ENCODE measurements at regions not wholly inside any gene's neighbourhood (a gene's known extent, or its start where the extent isn't known, plus 50 kb on each side); places are given as distances from the start of the nearest gene placed in this dataset.

- in situ Hi-C loops (cut with HindIII; ENCODE audit: low sequenced_read_pairs) = no loop called here
Measured at GRCh38 chr18:40993363-40993762, 961.7 kb upstream of the PIK3C3 start.

GRCh38 chr18:40987581-40987980, 967.5 kb upstream of the PIK3C3 start:
- in situ Hi-C loops (cut with HindIII; ENCODE audit: low sequenced_read_pairs) = no loop called here

- in situ Hi-C loops (cut with HindIII; ENCODE audit: low sequenced_read_pairs) = no loop called here
Measured at GRCh38 chr18:40985436-40985835, 969.6 kb upstream of the PIK3C3 start.

GRCh38 chr18:40984856-40985255, 970.2 kb upstream of the PIK3C3 start:
- in situ Hi-C loops (cut with HindIII; ENCODE audit: low sequenced_read_pairs) = no loop called here

- in situ Hi-C loops (cut with HindIII; ENCODE audit: low sequenced_read_pairs) = no loop called here
Measured at GRCh38 chr18:40983835-40984234, 971.2 kb upstream of the PIK3C3 start.

- in situ Hi-C loops (cut with HindIII; ENCODE audit: low sequenced_read_pairs) = no loop called here
Measured at GRCh38 chr18:40980171-40980570, 974.9 kb upstream of the PIK3C3 start.

GRCh38 chr18:40976050-40976449, 979.0 kb upstream of the PIK3C3 start:
- in situ Hi-C loops (cut with HindIII; ENCODE audit: low sequenced_read_pairs) = no loop called here

- in situ Hi-C loops (cut with HindIII; ENCODE audit: low sequenced_read_pairs) = no loop called here
Measured at GRCh38 chr18:40974448-40974847, 980.6 kb upstream of the PIK3C3 start.

GRCh38 chr18:40962784-40963183, 992.2 kb upstream of the PIK3C3 start:
- in situ Hi-C loops (cut with HindIII; ENCODE audit: low sequenced_read_pairs) = no loop called here

GRCh38 chr18:40957533-40958070, 997.4 kb upstream of the PIK3C3 start:
- in situ Hi-C loops (cut with HindIII; ENCODE audit: low sequenced_read_pairs) = no loop called here

GRCh38 chr18:40956213-40956612, 998.8 kb upstream of the PIK3C3 start:
- in situ Hi-C loops (cut with HindIII; ENCODE audit: low sequenced_read_pairs) = no loop called here

GRCh38 chr18:40955351-40955750, 999.7 kb upstream of the PIK3C3 start:
- in situ Hi-C loops (cut with HindIII; ENCODE audit: low sequenced_read_pairs) = no loop called here

GRCh38 chr18:40949114-40949950, 1005.7 kb upstream of the PIK3C3 start:
- in situ Hi-C loops (cut with HindIII; ENCODE audit: low sequenced_read_pairs) = no loop called here

GRCh38 chr18:40944576-40944975, 1010.5 kb upstream of the PIK3C3 start:
- in situ Hi-C loops (cut with HindIII; ENCODE audit: low sequenced_read_pairs) = no loop called here

- in situ Hi-C loops (cut with HindIII; ENCODE audit: low sequenced_read_pairs) = no loop called here
Measured at GRCh38 chr18:40939656-40940515, 1015.1 kb upstream of the PIK3C3 start.

GRCh38 chr18:40938615-40939014, 1016.4 kb upstream of the PIK3C3 start:
- in situ Hi-C loops (cut with HindIII; ENCODE audit: low sequenced_read_pairs) = no loop called here

- in situ Hi-C loops (cut with HindIII; ENCODE audit: low sequenced_read_pairs) = no loop called here
Measured at GRCh38 chr18:40937386-40937785, 1017.6 kb upstream of the PIK3C3 start.

GRCh38 chr18:40935423-40935822, 1019.6 kb upstream of the PIK3C3 start:
- in situ Hi-C loops (cut with HindIII; ENCODE audit: low sequenced_read_pairs) = no loop called here

- in situ Hi-C loops (cut with HindIII; ENCODE audit: low sequenced_read_pairs) = no loop called here
Measured at GRCh38 chr18:40932862-40933261, 1022.2 kb upstream of the PIK3C3 start.

- in situ Hi-C loops (cut with HindIII; ENCODE audit: low sequenced_read_pairs) = no loop called here
Measured at GRCh38 chr18:40930211-40930882, 1024.7 kb upstream of the PIK3C3 start.

- in situ Hi-C loops (cut with HindIII; ENCODE audit: low sequenced_read_pairs) = no loop called here
Measured at GRCh38 chr18:40929399-40929798, 1025.6 kb upstream of the PIK3C3 start.

Measured in DLD1 (cell line).